Fibroblast of upper back skin (primary cell): ENCODE measurements at regions not wholly inside any gene's neighbourhood (a gene's known extent, or its start where the extent isn't known, plus 50 kb on each side); places are given as distances from the start of the nearest gene placed in this dataset.

ENCODE experiments used
- DNase-seq: peaks from one replicate; pipeline ENCODE4 v3.0.0-alpha.2; 2013

DNA sequence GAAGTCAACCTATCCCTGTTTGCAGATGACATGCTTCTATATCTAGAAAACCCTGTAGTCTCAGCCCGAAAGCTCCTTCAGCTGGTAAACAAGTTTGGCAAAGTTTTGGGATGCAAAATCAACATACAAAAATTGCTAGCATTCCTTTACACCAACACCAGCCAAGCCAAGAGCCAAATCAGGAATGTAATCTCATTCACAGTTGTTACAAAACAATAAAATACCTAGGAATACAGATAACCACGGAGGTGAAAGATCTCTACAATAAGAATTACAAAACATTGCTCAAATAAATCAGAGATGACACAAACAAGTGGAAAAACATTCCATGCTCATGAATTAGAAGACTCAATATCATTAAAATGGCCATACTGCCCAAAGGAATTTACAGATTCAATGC is 50.4 kb upstream of the ZNF365 start:
- peak; percentile 22 for DNase-seq
